ENCODE measurements at regions not wholly inside any gene's neighbourhood (a gene's known extent, or its start where the extent isn't known, plus 50 kb on each side); places are given as distances from the start of the nearest gene placed in this dataset.

- TF ChIP-seq ZSCAN18 (tag by site-specific recombination; IDR thresholded peaks at IDR 0.05) (no peak), ZNF530 (tag by site-specific recombination; IDR thresholded peaks at IDR 0.05; ENCODE audit: low read depth) (no peak), ZNF433 (tag by site-specific recombination; IDR thresholded peaks at IDR 0.05; ENCODE audit: low read depth) (no peak)
These were observed 210.0 kb upstream of the MAN1A1 start (continued) for GRCh38 chr6:119559586-119559985.

GRCh38 chr6:119557239-119557638 is 207.7 kb upstream of the MAN1A1 start:
- ChIA-PET CTCF (interaction anchor here (0.7 kb wide), 1 partner anchor 11 kb away, joined by 3 read pairs; no protein-coding TSS in a partner anchor), POLR2A (no interaction called here)
- H3K36me3 ChIP-seq (ENCODE audit: control insufficient read depth in 2 of 2, insufficient read depth in 1 of 2, low read length in 2 of 2), result no peaks in the 10 kb centered on the region
- no peaks in the 10 kb centered on the region for H3K4me1 ChIP-seq (ENCODE audit: control insufficient read depth, insufficient read depth, low read length)
- H3K27ac ChIP-seq (ENCODE audit: extremely low read depth, low read depth, low read length), result no peak overlapping the region
- TF ChIP-seq ZNF830 (tag by site-specific recombination; IDR thresholded peaks at IDR 0.05; ENCODE audit: low read depth), result no peak
- no peak for TF ChIP-seq ZEB2 (tag by site-specific recombination; IDR thresholded peaks at IDR 0.05)
- no peak for TF ChIP-seq ZBTB6 (tag by site-specific recombination; IDR thresholded peaks at IDR 0.05)
- no peak for TF ChIP-seq ZNF530 (tag by site-specific recombination; IDR thresholded peaks at IDR 0.05; ENCODE audit: low read depth)
- TF ChIP-seq HOXA7 (CRISPR knock-in tag; IDR thresholded peaks at IDR 0.05; ENCODE audit: borderline replicate concordance), result no peak
- TF ChIP-seq INSM2 (tag by site-specific recombination; IDR thresholded peaks at IDR 0.05), result no peak
- TF ChIP-seq PRDM2 (tag by site-specific recombination; IDR thresholded peaks at IDR 0.05; ENCODE audit: borderline replicate concordance), result no peak
- no peak for TF ChIP-seq ZNF37A (tag by site-specific recombination; IDR thresholded peaks at IDR 0.05)
- TF ChIP-seq ZNF626 (tag by site-specific recombination; IDR thresholded peaks at IDR 0.05), result no peak
- no peak for TF ChIP-seq ELK4 (IDR thresholded peaks at IDR 0.05; ENCODE audit: borderline replicate concordance, low read depth, low read length)
- no peak for TF ChIP-seq ZNF175 (tag by site-specific recombination; IDR thresholded peaks at IDR 0.05)
- no peak for TF ChIP-seq ZNF664 (tag by site-specific recombination; IDR thresholded peaks at IDR 0.05)
- TF ChIP-seq HOXD13 (CRISPR knock-in tag; IDR thresholded peaks at IDR 0.05; ENCODE audit: borderline replicate concordance), result no peak
- TF ChIP-seq ZBTB49 (tag by site-specific recombination; IDR thresholded peaks at IDR 0.05; ENCODE audit: low read depth), result no peak
- no peak for TF ChIP-seq GFI1B (tag by site-specific recombination; IDR thresholded peaks at IDR 0.05)
- no peak overlapping the region for H3K4me3 ChIP-seq (ENCODE audit: low read depth, low read length)
- H3K9me3 ChIP-seq (ENCODE audit: control insufficient read depth, insufficient read depth, low read depth, low read length), result no peaks in the 10 kb centered on the region

Data from HEK293 (cell line).